Germinal center (tissue), 1 donor: ENCODE measurements at regions not wholly inside any gene's neighbourhood (a gene's known extent, or its start where the extent isn't known, plus 50 kb on each side); places are given as distances from the start of the nearest gene placed in this dataset.
"Not testable (repeated sequence)": the region's sequence is repeated elsewhere in the genome, so short reads cannot be mapped to it uniquely, and the experiment has no call there.

Experiments
- DNase-seq: peaks from one replicate; pipeline ENCODE4 v3.0.0; 2012; ENCODE audit warnings: mixed read lengths, low spot score

DNA sequence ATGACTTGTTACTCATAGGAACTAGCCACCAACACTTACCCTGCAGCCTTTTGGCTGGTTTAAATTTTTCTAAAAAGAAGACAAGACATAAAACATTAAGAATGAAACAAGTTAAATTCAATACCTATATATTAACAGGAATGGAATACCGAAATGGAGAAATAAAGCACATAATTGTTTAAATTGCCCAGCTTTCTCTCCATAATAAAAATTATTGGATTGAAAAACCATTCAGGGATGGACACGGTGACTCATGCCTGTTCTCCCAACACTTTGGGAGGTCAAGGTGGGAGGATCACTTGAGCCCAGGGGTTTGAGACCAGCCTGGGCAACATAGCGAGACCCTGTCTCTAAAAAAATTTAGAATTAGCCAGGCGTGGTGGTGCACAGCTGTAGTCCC lies 179.4 kb upstream of the MKLN1 start:
- no peak for DNase-seq

DNA sequence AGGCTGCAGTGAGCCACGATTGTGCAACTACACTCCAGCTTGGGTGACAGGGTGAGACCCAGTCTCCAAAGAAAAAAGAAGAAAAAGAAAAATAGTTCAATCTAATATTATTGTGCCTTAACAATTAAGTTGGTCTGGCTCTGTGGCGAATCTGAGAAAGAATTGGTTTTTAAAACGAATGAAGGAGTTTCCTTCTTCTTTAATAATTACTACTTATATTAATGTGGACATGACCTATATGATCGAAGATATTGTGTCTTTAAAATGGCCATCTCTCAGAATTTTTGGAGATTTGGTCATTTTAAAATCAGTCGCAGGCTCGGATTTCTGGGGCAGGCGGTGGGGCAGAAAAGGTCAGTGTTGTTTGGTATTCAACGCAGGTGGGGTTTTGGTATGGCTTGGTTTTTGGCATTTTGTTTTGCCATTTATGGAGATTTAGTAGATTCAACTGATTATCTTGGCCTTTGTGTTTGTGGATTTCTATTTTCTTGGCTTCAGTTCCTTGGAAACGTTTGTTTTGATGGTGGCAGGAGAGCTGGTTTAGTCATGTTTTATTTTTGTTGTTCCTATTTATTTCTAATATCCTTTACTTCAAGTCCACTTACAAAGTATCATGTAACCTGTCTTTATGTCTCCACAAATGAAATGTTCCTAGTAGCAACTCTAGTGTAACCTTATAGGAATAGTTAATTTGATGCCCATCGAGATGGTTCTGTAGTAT lies 178.8 kb upstream of the MKLN1 start:
- no peak for DNase-seq

DNA sequence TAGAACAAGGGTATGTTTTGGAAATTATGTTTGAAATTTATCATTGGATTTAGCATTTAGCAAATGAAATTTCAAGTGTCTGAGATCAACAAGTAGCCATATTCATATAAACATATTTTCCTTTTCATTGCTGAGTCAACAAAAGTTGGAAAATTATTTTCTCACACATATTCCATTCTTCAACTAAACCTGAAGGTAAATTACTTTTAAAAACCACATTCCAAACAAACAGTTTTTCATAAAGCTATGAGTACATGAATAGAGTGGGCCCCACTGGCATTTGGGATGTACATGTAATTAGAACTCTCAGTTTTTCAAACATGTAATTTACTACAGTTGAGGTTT lies 178.3 kb upstream of the MKLN1 start:
- no peak for DNase-seq

DNA sequence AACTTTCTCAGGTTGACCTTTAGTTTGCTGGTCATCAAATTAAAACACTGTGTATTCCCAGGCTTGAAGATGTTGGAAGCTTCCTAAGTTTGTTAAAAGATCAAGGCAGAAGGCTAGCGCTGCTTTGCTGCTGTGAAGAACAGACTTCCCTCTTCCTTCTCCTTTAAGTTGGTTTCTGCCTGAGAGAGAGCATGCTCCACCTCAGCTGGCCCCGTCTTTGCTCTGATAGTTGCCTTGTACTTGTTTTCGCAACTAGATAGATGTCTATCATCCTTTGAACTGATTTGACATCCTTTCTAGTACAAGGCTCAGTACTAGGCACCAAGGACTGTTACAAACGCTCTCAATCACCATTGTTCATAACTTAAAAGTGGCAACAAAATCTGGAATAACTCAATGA lies 177.8 kb upstream of the MKLN1 start:
- DNase-seq: no peak

DNA sequence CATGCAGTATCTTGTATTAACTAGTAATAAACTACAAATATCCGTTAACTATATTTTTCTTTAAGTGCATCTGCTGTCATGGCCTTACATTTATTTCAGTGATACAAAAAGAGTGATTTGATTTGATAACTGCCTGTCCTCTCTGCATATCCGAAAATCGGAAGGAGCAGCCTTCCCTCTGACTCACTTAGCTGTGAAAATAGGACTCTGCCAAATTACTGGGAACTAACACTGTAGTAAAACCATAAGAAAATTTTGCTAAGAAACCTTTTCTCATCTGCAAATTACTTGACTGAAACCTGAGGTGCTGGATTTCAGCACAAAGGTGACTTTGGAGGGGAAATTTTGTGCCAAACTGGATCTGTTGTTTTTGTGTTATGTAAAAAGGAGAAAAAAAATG lies 176.6 kb upstream of the MKLN1 start:
- no peak for DNase-seq

DNA sequence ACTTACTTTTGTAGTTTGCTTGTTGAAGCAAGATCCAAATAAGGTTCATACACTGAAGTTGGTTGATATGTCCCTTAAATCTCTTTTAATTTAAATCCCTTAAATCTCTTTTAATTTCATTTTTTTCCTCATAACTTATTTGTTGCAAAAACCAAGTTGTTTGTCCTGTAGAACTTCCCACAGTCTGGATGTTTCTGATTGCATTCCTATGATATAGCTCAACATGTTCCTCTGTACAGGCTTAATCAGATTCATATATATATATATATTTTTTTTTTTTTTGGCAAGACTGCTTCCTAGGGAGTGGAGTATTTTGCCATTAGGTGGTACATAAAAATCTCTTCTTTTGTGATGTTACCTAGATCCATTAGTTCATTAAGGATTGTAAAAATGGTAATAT lies 174.9 kb upstream of the MKLN1 start:
- DNase-seq: no peak

DNA sequence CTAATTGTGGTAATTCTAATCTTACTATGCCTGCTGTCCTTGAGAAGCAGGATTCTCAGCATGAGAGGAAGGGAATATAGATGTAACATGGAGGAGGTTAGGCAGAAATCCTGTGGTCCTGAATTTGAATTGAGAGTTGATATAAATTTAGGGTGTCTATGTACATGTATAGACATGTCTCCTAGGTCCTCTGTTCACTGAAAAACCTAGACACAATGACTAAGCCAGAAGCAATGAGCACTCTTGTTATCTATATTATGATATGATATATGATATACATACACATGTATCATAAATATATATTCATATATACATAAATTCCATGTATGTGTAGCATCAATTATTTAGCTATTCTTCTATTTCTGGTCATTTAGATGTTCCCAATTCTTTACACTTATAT lies 173.3 kb upstream of the MKLN1 start:
- DNase-seq: no peak

DNA sequence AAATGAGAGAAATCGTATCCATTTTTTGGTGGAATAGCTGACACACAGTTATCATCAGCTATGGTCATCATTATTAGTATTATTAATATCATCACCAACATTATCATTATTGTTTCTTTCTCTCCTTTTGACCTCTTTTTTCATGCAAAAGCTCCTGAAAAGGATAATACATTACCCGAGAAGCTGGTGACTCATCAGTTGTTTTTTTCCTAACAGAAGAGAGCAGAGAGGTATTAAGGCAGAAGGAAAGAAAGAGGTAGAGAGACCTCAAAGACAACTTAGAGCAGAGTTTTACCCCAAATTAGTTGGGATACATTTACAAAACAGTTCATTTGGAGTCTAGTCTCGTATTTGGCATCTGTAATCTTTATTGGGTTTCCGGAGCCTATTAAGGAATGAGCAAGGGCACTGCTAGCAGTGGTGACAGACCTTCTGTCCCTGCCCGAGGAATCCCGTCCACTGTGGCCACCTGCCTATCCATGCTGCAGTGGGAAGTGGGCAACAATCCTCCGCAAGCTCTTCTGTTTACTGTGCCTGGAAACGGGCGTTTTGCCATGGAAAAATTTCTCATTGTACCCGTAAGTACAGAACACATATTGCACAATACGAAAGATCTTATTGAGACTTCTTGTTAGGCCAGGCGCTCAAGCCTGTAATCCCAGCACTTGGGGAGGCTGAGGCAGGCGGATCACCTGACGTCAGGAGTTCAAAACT lies 170.0 kb upstream of the MKLN1 start:
- no peak for DNase-seq

DNA sequence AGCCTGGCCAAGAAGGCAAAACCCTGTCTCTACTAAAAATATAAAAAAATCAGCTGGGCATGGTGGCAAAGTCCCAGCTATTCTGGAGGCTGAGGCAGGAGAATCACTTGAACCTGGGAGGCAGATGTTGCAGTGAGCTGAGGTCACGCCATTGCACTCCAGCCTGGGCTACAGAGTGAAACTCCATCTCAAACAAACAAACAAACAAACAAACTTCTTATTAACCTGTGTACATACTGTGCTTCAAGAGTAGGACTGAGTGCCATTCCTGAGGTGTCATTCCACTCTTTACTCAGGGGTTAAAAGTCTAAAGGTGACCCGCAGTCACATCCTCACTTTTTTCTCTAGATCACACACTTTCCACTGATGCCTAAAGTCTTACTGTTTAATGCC lies 169.4 kb upstream of the MKLN1 start:
- DNase-seq: not testable (repeated sequence)

DNA sequence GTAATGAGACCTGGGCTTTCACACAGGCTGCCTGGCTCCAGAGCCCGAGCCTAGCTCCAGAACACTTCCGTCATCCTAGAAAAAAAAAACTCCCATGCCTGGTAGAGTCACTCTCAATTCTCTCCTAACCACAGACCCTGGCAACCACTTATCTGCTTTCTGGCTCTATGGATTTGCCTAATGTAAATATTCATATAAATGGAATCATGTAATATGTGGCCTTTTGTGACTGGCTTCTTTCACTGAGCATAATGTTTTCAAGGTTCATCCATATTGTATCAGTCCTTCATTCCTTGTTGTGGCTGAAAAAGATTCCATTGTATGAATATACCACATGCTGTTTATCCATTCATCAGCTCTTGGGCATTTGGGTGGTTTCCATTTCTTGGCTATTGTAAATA lies 167.7 kb upstream of the MKLN1 start:
- DNase-seq: no peak

DNA sequence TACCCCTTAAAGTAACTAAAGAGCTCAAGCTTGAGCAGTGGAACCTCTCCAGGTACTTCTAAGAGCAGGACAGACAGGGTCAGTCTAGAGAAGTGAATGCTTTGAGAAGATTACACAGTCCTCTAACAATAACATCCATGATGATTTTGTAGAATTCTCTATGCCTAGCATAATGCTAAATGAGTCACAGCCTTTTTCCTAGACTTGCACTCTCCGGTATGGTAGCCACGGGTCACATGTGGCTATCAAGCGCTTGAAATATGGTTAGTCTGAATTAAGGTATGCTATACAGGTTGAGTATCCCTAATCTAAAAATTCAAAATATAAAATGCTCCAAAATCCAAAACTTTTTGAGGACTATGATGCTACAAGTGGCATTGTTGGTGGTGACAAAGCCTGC lies 166.6 kb upstream of the MKLN1 start:
- no peak for DNase-seq

DNA sequence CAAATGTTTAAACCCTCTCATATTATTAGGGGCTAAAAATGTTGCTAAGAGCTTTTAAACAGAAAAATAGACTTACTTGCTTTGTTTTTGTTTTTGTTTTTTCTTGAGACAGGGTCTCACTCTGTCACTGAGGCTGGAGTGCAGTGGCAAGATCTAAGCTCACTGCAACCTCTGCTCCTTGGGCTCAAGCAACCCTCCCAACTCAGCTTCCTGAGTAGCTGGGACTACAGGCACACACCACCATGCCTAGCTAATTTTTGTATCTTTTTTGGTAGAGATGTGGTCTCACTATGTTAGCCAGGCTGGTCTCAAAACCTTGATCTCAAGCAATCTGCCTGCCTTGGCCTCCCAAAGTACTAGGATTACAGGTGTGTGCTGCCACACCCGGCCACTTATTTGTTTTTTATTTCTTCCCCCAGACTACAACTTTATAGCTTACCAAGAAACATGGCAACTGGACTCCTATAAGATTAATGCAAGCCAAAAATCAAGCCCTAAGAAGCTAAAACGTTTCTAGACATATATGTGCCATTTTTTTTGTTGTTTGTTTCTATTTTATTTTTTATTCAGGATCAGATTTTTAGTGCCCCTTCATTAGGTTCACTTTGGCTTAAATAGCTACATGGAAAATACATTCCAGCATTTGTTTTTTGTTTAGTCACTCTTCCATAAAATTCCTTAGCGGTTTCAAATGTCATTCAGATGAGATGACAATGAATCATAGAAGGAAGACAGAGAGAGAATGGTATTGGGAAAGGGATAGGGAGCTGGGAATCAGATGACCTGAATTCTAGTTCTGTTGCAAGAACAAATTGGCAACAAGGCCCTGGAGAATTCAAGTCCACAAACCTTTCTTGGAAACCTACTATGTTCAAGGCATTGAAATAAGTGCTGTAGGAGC lies 163.4 kb upstream of the MKLN1 start:
- DNase-seq: no peak

DNA sequence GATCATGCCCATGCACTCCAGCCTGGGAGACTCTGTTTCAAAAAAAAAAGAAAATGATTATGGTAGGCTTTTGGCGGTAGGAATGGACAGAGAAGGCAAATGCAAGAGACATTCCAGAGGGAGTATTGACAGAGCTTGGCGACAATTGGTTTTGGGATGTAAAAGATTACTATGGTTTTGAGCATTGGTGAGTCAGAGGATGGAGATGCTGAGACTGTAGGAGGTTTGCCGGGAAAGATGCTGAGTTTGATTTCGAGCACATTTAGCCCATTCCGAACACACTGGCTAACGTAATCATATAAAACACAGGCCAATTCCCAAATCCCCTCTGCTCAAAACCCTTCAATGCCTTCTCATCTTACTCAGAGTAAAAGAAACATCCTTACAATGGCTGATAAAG lies 161.6 kb upstream of the MKLN1 start:
- DNase-seq: no peak

DNA sequence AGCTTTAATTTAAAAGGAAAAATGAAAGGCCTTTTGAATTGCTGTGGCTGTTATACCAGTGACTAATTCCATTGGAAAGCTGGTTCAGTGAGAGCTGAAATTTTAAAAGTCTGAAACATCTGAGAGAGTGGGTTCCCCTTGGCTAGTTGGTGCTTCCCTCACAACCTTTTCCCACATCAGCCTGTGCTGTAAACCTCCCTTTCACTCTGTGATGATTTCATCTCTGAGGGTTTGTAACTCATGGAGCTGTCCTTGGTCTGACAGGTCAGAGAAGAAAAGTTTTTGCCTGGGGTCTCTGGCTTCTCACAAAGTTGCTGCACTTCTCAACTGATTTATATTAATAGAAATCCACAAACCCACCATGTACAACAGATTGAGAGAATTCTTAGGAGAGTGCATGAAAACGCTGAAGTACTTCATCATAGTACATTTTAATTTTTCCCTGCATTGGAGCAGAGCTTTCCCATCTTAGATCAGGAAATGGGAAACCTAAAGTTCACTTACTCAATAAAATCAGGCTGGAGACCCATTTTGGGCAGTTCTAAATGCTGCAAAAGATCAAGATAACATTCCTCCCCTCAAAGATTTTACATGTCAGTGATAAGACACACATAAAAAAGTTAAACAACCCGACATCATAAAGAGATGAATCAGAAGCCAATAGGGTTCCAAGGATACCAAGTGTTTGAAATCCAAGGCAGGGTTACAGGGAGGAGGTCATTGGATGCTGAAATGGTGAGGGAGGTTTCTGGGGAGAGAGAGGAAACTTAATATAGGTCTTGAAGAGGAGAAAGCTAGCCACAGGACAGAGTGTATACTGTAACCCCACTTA lies 157.0 kb upstream of the MKLN1 start:
- no peak for DNase-seq

DNA sequence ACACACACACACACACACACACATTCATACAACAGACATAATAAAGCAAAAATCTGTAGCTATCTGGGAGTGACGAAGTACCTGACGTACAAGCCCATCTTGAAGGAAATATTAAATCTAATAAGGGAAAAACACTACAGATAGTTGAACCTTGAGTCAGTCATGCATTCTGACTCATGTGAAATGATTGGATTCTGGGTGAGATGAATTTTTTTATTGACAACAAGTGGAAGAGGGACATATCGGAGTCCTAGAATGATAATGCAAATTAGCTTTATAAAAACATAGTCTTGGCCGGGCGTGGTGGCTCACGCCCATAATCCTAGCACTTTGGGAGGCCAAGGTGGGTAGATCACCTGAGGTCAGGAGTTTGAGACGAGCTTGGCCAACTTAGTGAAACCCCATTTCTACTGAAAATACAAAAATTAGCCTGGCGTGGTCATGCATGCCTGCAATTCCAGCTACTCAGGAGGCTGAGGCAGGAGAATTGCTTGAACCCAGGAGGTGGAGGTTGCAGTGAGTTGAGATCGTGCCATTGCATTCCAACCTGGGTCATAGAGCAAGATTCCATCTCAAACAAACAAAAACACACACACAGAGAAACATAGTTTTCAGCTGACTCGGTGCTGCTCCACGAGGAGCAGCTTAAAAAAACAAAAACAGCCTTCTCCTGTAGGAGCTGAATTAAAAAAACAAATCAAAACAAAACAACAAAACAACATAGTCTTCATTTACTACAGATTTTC lies 154.4 kb upstream of the MKLN1 start:
- DNase-seq: no peak

DNA sequence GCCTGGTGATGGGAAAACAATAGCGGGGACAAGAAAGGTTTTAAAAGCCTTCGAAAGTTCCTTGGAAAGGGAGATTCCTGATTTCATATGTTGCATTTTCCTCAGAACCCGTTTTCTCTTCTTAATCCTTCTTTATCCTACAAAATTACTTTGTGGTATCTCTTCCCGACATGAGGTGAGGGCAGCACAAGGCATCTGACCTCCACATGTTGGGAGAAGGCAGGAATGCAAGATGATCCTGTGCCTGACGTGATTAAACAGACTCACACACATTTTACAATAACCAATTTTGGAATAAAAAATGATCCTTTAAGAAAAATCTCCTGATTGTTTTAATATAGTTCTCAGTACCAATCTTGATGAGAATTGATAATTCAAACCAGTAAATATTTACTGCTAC lies 153.3 kb upstream of the MKLN1 start:
- DNase-seq: no peak

DNA sequence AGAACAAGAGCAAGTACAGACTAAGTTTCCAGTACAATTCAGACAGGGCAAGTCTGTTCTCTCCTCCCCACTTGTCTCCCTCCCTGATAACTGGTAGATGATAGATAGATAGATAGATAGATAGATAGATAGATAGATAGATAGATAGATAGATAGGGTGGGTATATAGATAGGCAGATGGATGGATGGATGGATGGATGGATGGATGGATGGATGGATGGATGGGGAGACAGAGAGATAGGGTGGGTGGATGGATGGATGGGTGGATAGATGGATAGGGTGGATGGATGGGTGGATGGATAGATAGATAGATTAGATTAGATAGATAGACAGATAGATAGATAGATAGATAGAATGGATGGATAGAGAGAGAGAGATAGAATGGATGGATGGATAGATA lies 152.8 kb upstream of the MKLN1 start:
- DNase-seq: no peak

DNA sequence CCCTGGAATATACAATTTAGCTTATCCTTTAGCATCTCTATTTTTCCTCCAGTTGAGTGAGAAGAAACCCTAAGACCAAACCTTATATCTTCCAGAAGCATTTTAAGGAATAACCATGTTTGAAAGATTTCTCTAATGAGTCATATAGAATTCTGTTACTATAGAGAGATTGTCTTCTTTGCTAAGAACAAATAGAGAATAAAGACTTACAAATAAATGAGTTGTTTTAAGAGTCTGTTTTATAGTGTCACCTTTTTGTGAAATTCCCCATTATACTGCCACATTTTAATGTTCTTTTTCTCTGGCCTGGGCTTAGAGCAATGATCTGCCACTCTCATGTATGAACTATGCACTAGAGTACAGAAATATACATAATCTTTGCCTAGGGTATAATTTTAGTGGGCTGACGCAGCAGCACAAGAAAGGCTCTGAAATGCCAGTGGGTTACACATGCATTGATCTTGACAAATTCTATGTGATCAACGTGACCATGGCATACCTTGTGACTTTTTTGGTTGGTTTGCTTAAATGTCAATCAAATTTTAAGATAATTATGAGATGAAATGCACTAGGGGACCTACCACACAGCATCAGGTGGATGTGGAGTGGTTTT lies 145.1 kb upstream of the MKLN1 start:
- no peak for DNase-seq

DNA sequence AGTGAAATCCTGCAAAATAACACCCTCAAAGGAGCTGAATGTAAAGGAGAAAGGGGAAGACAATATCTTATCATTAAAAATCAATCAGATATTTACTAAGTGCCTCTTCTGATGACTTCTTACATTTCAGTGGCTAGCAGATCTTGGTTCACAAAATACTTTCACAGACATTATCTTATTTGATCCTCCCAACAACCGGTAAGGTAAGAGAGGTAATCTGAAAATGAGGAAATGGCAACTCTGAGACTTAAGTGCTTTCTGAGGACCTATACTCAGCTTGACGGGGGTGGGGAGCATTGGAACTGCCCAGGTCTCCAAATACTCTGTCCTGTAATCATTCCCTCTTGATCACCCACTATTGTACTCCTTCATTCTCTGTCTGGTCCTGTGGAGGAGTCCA lies 144.6 kb upstream of the MKLN1 start:
- no peak for DNase-seq

DNA sequence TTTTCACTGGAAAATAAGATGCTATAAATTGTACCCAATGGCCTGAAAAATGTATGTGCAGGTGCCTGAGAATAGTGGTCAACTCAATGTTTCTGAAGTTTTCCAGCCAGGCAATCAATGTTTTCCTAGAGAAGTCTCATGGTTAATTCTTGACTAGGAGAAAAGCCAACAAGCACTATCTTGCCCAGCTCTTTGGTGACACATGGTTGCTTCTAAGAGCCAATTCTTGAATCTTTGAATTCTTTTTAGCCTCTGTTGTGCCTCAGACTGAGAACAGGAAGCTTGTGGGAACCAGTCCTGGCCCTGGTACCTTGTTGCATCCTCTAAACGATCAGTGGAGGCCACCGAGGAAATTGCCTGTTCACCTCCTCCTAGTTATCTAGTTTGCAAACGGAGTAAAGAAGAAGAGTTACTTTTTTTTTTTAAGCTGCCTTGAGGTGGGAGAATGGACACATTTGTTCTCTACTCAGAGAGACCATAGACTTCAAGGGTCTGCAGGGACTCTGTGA lies 144.0 kb upstream of the MKLN1 start:
- no peak for DNase-seq

DNA sequence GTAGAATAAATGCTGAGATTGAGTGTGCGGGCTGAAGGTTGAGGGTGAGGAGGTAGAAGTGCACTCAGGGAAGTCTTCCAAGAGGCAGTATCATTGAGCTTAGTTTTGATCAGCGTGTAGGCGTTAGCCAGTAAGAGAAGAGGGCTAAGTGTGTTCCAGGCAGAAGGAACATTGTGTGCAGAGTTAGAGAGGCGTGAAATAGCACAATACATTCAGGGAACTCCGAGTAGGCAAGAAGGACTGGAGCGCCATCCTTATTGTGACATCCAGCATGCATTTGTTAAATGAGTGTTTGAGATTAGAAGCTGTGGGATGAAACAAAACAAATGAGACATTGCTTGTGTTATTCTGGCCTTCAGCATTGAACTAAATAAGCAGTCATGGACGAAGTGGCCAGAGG lies 140.9 kb upstream of the MKLN1 start:
- DNase-seq: no peak
